ENCODE measurements at regions not wholly inside any gene's neighbourhood (a gene's known extent, or its start where the extent isn't known, plus 50 kb on each side); places are given as distances from the start of the nearest gene placed in this dataset.

GRCh38 chrX:124747295-124747694, 400.9 kb downstream of the SH2D1A start:
- no peak for TF ChIP-seq POLR2A (IDR thresholded peaks at IDR 0.05)
- TF ChIP-seq, protein P1, sequence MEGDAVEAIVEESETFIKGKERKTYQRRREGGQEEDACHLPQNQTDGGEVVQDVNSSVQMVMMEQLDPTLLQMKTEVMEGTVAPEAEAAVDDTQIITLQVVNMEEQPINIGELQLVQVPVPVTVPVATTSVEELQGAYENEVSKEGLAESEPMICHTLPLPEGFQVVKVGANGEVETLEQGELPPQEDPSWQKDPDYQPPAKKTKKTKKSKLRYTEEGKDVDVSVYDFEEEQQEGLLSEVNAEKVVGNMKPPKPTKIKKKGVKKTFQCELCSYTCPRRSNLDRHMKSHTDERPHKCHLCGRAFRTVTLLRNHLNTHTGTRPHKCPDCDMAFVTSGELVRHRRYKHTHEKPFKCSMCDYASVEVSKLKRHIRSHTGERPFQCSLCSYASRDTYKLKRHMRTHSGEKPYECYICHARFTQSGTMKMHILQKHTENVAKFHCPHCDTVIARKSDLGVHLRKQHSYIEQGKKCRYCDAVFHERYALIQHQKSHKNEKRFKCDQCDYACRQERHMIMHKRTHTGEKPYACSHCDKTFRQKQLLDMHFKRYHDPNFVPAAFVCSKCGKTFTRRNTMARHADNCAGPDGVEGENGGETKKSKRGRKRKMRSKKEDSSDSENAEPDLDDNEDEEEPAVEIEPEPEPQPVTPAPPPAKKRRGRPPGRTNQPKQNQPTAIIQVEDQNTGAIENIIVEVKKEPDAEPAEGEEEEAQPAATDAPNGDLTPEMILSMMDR (IDR thresholded peaks at IDR 0.05), result no peak

Measured in adrenal gland (tissue), 5 donors.